GM21367 (cell line): ENCODE measurements at regions not wholly inside any gene's neighbourhood (a gene's known extent, or its start where the extent isn't known, plus 50 kb on each side); places are given as distances from the start of the nearest gene placed in this dataset.

Experiments
- ATAC-seq: cut with Tn5 transposase; IDR thresholded peaks from one replicate; pipeline ENCODE4 v1.9.1; 2021; ENCODE audit not compliant: unreplicated experiment

DNA sequence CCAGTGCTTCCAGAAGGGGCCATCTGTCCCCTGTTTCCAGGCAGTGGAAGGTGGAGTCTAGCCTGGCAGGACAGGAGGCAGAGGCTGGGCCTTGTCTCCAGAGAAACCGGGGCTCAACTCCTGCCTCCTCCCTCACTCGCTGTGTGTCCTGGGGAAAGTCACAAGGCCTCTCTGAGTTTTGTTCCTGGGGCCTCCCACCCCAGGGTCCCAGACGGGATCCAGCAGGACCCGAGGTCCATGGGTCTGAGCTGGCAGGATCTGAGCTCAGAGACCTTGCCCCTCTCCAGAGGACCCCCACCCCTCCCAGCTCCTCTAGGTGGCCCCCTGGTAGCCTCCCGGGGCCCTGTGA is 72.2 kb upstream of the TAF1B start:
- no peak for ATAC-seq

DNA sequence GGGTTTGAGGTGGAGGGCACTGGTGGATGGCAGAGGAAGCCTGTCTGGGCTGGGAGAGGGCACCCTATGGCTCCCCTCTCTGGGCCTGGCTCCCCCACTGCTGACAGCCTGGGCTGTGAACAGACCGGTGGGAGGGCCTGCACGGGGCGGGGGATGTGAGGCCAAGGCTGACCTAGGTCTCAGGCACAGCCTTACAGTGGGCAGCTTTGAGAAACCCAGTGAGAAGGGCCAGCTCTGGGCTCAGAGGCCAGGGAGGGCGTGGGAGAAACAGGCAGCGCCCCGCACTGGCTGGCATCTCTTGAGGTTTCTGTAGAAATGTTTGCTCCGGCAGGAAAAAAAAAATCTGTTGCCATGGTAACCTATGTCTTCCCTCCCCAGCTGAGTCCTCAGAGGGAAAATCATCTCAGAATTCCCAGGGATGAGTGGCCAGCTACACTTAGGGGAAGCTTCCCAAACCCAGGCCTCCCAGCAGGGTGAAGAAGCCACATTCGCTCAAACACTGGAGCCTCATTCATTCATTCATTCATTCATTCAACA is 71.7 kb upstream of the TAF1B start:
- no peak for ATAC-seq

GRCh38 chr2:9772035-9772998 is 71.0 kb upstream of the TAF1B start:
- ATAC-seq = no peak

GRCh38 chr2:9772999-9773902 is 70.0 kb upstream of the TAF1B start:
- ATAC-seq = no peak

GRCh38 chr2:9773903-9774239 is 69.4 kb upstream of the TAF1B start:
- no peak for ATAC-seq

- no peak for ATAC-seq
These were observed 69.0 kb upstream of the TAF1B start for GRCh38 chr2:9774266-9774665.

DNA sequence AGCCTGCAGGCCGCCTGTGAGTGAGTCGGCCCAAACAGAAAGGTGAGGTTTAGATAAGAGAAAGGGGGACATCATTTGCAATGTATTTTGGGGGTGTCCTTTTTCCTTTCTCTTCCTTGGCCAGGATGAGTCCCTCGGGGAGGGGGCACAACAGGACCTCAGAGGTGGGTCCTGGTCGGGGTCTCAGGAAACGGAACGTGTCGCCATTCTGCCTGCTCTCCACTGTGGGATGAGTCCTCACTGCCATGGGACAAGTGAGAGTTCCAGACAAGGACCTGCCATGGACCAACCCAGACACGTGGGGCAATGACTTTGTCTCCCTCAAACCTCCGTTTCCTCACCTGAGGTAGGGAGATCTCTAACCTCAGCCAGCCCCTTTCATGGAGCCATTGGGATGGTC is 67.9 kb upstream of the TAF1B start:
- no peak for ATAC-seq

DNA sequence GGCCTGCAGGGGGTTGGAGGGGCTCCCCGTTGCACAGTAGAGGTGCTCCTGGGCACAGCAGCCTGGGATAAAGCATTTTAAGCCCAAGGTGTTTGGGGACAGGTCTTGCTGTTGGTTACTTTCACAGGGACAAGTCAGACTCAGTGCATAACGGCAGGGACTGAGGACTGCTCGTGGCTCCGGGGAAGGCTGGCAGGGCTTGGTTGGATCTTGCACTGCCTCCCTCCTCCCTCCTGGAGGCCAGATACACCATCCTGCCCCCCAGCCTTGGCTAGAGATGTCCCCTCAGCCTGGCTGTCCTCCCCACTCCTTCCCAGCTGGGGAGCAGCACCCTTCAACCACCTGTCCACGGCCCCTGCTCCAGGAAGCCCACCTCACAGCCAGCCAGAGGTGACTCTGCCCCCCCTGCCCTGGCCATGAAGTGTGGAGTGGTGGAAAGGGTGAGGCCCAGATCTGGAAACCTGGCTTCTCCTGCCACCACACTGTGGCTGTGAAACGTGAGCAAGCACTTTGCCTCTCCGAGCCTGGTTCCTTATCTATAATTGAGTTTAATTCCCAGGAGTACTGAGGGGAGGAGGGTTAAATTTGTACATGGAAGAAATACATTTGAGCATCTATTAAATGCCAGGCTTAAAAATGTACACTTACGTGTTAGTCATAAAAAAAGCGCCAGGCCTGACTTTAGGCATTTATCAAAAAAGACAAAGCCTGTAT is 67.1 kb upstream of the TAF1B start:
- no peak for ATAC-seq

DNA sequence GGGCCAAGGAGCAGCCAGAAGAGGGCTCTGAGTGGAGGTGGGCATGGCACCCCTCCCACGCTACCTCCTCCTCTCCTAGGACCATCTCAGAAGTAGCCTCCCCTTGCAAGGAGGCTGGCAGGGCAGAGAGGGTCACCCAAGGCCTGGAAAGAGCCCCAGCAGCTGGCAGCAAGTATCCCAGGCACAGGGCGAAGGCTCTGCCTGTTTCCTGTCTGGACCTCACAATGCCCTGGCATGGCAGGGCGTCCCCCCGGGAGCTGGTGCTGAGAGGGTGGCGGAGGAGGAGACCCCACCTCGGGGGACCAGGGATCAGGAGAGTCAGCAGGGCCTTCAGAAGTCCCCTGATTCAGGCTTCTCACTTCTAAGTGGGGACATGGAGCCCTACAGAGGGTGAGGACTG is 66.2 kb upstream of the TAF1B start:
- ATAC-seq = no peak

DNA sequence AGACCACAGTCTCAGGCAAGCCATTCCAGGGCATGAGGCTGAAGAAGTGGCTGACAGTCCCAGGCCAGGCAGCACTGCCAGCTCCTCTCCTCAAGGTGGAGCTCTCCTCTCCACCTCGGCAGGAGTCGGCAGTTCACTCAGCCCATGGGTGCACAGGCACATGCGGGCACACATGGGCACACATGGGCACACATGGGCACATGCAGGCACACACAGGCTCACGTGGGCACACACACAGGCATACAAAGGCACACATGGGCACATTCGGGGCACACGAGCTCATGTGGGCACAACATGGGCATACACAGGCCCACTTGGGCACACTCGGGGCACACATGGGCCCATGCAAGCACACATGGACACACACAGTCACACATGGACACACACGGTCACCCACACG is 65.3 kb upstream of the TAF1B start:
- ATAC-seq = no peak

DNA sequence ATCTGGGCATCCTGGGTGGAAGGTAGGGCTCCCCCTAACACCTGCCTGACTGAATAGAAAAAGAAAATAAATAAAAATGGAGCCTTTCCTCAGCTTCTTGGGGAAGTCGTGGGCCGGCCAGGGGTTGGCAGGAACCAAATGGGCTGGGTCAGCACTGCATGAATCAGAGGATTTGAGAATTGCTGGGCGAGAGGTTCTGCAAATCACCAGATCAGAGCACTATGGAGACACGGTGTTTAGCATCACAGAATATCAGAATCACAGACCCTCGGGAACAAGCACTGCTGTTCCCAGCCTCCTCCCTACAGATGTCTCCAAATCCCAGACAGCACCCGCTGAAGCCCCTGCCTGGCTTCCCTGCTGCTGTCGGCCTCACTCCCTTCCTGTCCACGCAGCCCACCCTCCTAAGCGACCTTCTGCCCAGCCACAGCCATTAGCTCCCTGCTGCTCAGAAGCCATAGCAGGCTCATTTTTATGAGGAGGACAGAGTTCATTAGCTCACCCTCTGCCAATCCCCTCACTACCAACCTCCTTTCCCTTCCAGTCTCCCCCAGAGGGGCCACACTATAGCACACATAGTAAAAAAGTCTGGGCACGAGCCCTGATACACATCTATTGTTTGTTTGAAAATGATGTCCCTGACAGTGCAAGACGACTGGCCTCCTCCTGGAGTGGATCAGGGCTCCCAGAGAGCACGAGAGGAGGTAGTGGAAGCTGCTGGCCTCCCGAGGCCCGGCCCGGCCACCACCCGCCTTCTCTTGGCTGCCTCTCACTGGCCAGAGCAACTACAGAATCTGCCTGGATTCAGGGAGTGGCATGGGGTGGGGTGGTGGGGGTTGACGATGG is 64.6 kb upstream of the TAF1B start:
- ATAC-seq = no peak

DNA sequence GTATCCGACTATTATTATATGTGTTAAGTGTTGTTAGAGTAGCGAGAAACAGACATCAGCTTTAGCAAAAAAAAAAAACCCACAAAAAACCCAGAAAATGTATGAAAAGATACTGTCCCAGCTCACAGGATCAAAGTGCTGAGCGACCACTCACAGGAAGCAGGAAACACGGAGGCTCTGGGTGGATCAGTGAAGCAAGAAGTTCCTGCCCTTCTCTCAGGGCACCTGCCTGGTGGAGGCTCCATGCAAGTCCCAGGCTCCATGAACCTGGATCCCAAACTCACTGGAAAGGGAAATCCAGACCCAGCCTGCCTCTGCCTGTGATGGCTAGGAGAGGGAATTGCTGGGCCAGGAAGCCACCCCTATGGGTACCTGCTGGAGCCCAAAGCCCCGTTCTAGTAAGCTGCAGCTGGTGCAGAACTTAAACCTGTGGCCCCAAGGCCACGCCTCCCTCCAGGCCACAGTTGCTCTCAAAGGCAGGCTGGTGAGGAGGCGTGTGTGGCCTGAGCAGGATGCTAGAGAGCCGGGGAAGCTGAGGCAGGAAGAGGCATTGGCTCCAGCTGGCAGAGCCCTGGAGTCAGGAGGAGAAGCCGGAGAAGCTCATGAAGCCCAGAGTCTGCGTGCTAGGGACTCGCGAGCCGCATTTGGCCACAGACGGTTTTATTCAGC is 63.5 kb upstream of the TAF1B start:
- ATAC-seq = peak; percentile 56

GRCh38 chr2:9780368-9781130 is 62.7 kb upstream of the TAF1B start:
- ATAC-seq = no peak

GRCh38 chr2:9781252-9781651 is 62.0 kb upstream of the TAF1B start:
- no peak for ATAC-seq

GRCh38 chr2:9782197-9782719 is 61.0 kb upstream of the TAF1B start:
- no peak for ATAC-seq

- ATAC-seq = no peak
These were observed 53.9 kb upstream of the TAF1B start for GRCh38 chr2:9789371-9789770.

- ATAC-seq = no peak
These were observed 52.5 kb upstream of the TAF1B start for GRCh38 chr2:9790702-9791225.

GRCh38 chr2:9791711-9792110 is 51.6 kb upstream of the TAF1B start:
- no peak for ATAC-seq
